HCT116 (cell line): ENCODE measurements at regions not wholly inside any gene's neighbourhood (a gene's known extent, or its start where the extent isn't known, plus 50 kb on each side); places are given as distances from the start of the nearest gene placed in this dataset.

Experiments
- ATAC-seq: fragments of 200-7000 bp; cut with Tn5 transposase; 2 replicates; pipeline ENCODE4 v1.9.1; 2020; ENCODE audit warnings: mild to moderate bottlenecking, moderate library complexity
- BruUV-seq: library from RNA; stranded (reverse); fragments of 400-500 nt; replicated peaks from 2 replicates; lab custom pipeline; 2021; lab: Mats Ljungman, UMichigan
- CTCF ChIA-PET: fragments of 300-600 bp; sonication (Branson Sonifier 250); formaldehyde crosslinking; loops from one replicate; lab custom pipeline; 2021; ENCODE audit warnings: antibody characterized with exemption; lab: Charles Lee
- POLR2A ChIA-PET: fragments of 300-600, 350-600 bp; sonication (Branson Sonifier 250); formaldehyde crosslinking; loops from one replicate; lab custom pipeline; 2021; ENCODE audit warnings: antibody characterized with exemption; lab: Charles Lee
- RAD21 ChIA-PET, 2 experiments: fragments of 300-600 bp; sonication (Branson Sonifier 250); formaldehyde crosslinking; loops; one replicate each; lab custom pipeline; 2023; ENCODE audit warnings: low total read pairs in 2 of 2; ENCODE audit not compliant: uncharacterized antibody in 2 of 2, unreplicated experiment in 2 of 2, low non-redundant PET in 1 of 2; lab: Charles Lee
- DNase-seq: peaks from one replicate; pipeline ENCODE4 v3.0.0-alpha.2; 2010; ENCODE audit warnings: low read depth, low spot score
- H2AFZ ChIP-seq: fragments of 200-600 bp; shearing (Covaris generic), sonication (generic); 2 replicates; pipeline ENCODE4 v1.6.1; 2017; ENCODE audit warnings: low read depth, mixed run types, mixed read lengths, antibody characterized with exemption, low read length; ENCODE audit not compliant: poor library complexity, severe bottlenecking
- H3K27ac ChIP-seq: 2 replicates; pipeline ENCODE4 v1.5.1; 2012; ENCODE audit warnings: low read depth, low read length
- H3K27me3 ChIP-seq: fragments of 200-600 bp; sonication (generic); 2 replicates; pipeline ENCODE4 v1.6.1; 2016; ENCODE audit warnings: mixed run types, low read length, mixed read lengths; ENCODE audit not compliant: insufficient read depth
- H3K36me3 ChIP-seq, 2 experiments: fragments of 200-500 bp in 1 of 2; fragments of 200-600 bp in 1 of 2; sonication (Bioruptor generic) in 1 of 2; sonication (generic) in 1 of 2; 2 replicates each; pipeline versions ENCODE4 v1.5.1 to v1.6.1; 2014 to 2016; ENCODE audit warnings: low read length in 2 of 2, inconsistent platforms in 1 of 2, mixed read lengths in 1 of 2, mixed run types in 1 of 2; ENCODE audit not compliant: insufficient read depth in 2 of 2, control insufficient read depth in 1 of 2
- H3K4me1 ChIP-seq, 2 experiments: fragments of 200-600 bp in 1 of 2; sonication (generic) in 1 of 2; 2 replicates each; pipeline versions ENCODE4 v1.5.1 to v1.6.1; 2012 to 2017; ENCODE audit warnings: low read length in 2 of 2, inconsistent platforms in 1 of 2, mild to moderate bottlenecking in 1 of 2, mixed read lengths in 1 of 2, mixed run types in 1 of 2, moderate library complexity in 1 of 2; ENCODE audit not compliant: insufficient read depth in 2 of 2, control insufficient read depth in 1 of 2
- H3K4me2 ChIP-seq: fragments of 200-600 bp; sonication (generic); 2 replicates; pipeline ENCODE4 v1.6.1; 2017; ENCODE audit warnings: mixed run types, low read length, mixed read lengths
- H3K4me3 ChIP-seq, 2 experiments: fragments of 200-600 bp in 1 of 2; sonication (generic) in 1 of 2; replicated peaks in 1 of 2; 2 replicates each; pipeline ENCODE4 v1.5.1; 2011 to 2016; ENCODE audit warnings: low read length in 2 of 2, control low read depth in 1 of 2, low read depth in 1 of 2, mild to moderate bottlenecking in 1 of 2, mixed read lengths in 1 of 2, mixed run types in 1 of 2
- H3K79me2 ChIP-seq: fragments of 200-600 bp; sonication (generic); 2 replicates; pipeline ENCODE4 v1.6.1; 2017; ENCODE audit warnings: mild to moderate bottlenecking, mixed run types, low read length, moderate library complexity, mixed read lengths; ENCODE audit not compliant: insufficient read depth
- H3K9ac ChIP-seq: fragments of 200-600 bp; sonication (generic); 2 replicates; pipeline ENCODE4 v1.6.1; 2016; ENCODE audit warnings: low read length, mixed read lengths
- H3K9me2 ChIP-seq: fragments of 200-600 bp; sonication (generic), shearing (Covaris generic); 2 replicates; pipeline ENCODE4 v1.6.1; 2017; ENCODE audit warnings: mixed run types, mild to moderate bottlenecking, moderate library complexity; ENCODE audit not compliant: insufficient read depth
- H3K9me3 ChIP-seq, 2 experiments: fragments of 200-500 bp in 1 of 2; fragments of 200-600 bp in 1 of 2; sonication (Bioruptor generic) in 1 of 2; sonication (generic) in 1 of 2; 2 replicates each; pipeline ENCODE4 v1.6.1; 2014 to 2017; ENCODE audit warnings: low read length in 2 of 2, mixed read lengths in 2 of 2, inconsistent platforms in 1 of 2, low read depth in 1 of 2, mild to moderate bottlenecking in 1 of 2, mixed run types in 1 of 2, moderate library complexity in 1 of 2; ENCODE audit not compliant: control insufficient read depth in 1 of 2, insufficient read depth in 1 of 2
- H4K20me1 ChIP-seq: fragments of 200-600 bp; sonication (generic), shearing (Covaris generic); 2 replicates; pipeline ENCODE4 v1.6.1; 2017; ENCODE audit warnings: mixed run types, mild to moderate bottlenecking, moderate library complexity; ENCODE audit not compliant: insufficient read depth
- ELF1 ChIP-seq: IDR thresholded peaks from 2 replicates; pipeline ENCODE4 v1.6.1; 2012; ENCODE audit warnings: low read depth, borderline replicate concordance
- EZH2 ChIP-seq: fragments of 200-600 bp; sonication (generic); IDR thresholded peaks from 2 replicates; pipeline ENCODE4 v1.6.1; 2017; ENCODE audit warnings: antibody characterized with exemption, mixed run types
- POLR2AphosphoS5 ChIP-seq: IDR thresholded peaks from 2 replicates; pipeline ENCODE4 v1.6.1; 2011; ENCODE audit warnings: mild to moderate bottlenecking, low read depth, low read length, moderate library complexity
- YY1 ChIP-seq: IDR thresholded peaks from 2 replicates; pipeline ENCODE4 v1.6.1; 2011; ENCODE audit warnings: low read length, low read depth, moderate library complexity, mild to moderate bottlenecking; ENCODE audit not compliant: insufficient replicate concordance; ENCODE audit errors: extremely low read depth
- ZBTB33 ChIP-seq: IDR thresholded peaks from 2 replicates; pipeline ENCODE4 v1.6.1; 2011; ENCODE audit warnings: mild to moderate bottlenecking, low read length, moderate library complexity; ENCODE audit not compliant: insufficient replicate concordance; ENCODE audit errors: extremely low read depth
- ZFX ChIP-seq: fragments of 450-650 bp; IDR thresholded peaks from 2 replicates; pipeline ENCODE4 v1.6.1; 2017
- ZNF274 ChIP-seq: fragments of 200-500 bp; sonication (Bioruptor generic); IDR thresholded peaks from 2 replicates; pipeline ENCODE4 v1.6.1; 2014; ENCODE audit warnings: mild to moderate bottlenecking, low read depth, low read length, inconsistent platforms
- intact Hi-C: fragments of 100-400 bp; cut with micrococcal nuclease; formaldehyde crosslinking; loops from 2 replicates; pipeline ENCODE4 v1.10.0; 2022
- TF ChIP-seq, protein P1 (sequence below): IDR thresholded peaks from 2 replicates; pipeline ENCODE4 v1.6.1; 2012

DNA sequence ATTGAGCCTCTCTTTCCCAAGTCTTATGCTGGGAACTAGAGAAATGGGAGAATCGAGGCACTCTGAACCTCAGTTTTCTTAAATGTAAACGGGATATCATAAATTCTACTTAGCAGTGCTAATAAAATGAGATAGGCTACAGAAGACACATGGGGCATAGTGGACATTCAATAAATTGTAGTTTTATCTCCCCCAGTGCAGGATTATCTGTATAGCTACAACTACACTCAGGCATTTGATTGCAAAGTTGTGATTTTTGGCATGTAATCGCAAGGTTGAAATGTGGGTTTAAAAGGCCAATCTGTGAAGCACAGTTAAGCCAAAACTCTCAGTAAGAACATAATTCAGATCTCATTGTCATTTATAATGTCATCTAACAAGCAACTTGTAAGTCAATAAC, 413.7 kb upstream of the LMCD1 start:
- Histone ChIP-seq H3K4me3 (no peak overlapping the region), H3K79me2 (no peaks in the 10 kb centered on the region), H3K36me3 (no peaks in the 10 kb centered on the region), H3K4me2 (no peak overlapping the region), H3K9me2 (no peaks in the 10 kb centered on the region), H3K27me3 (no peaks in the 10 kb centered on the region), H3K4me1 (no peaks in the 10 kb centered on the region), H3K27ac (no peak overlapping the region), H3K9ac (no peak overlapping the region), H2AFZ (no peak overlapping the region), H4K20me1 (no peaks in the 10 kb centered on the region), H3K9me3 (no peaks in the 10 kb centered on the region)
- TF ChIP-seq EZH2 (no peak), YY1 (no peak), POLR2AphosphoS5 (no peak), ZFX (no peak), ZNF274 (no peak), ELF1 (no peak), ZBTB33 (no peak)
- TF ChIP-seq, protein P1, sequence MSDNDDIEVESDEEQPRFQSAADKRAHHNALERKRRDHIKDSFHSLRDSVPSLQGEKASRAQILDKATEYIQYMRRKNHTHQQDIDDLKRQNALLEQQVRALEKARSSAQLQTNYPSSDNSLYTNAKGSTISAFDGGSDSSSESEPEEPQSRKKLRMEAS: no peak
- intact Hi-C loops: no loop called here
- ChIA-PET CTCF (interaction anchor here (1.8 kb wide), 1 partner anchor 8 kb away, joined by 8 read pairs; no protein-coding TSS in a partner anchor), POLR2A (no interaction called here), RAD21 (no interaction called here)
- no peak for DNase-seq
- no peak for ATAC-seq
- BruUV-seq: no TSS peak
